Islet of Langerhans (tissue), 1 donor: ENCODE measurements at regions not wholly inside any gene's neighbourhood (a gene's known extent, or its start where the extent isn't known, plus 50 kb on each side); places are given as distances from the start of the nearest gene placed in this dataset.
"Not testable (repeated sequence)": the region's sequence is repeated elsewhere in the genome, so short reads cannot be mapped to it uniquely, and the experiment has no call there.

Experiments
- FAIRE-seq: peaks from one replicate; lab custom pipeline; 2011; peaks lifted over from hg19 to GRCh38; lab: Jason Lieb, UNC

- FAIRE-seq = no peak
Observed at GRCh38 chrX:117680286-117680685, 436.3 kb downstream of the KLHL13 start.

GRCh38 chrX:117653396-117653795 is 463.2 kb downstream of the KLHL13 start:
- FAIRE-seq = no peak

GRCh38 chrX:117645639-117646038 is 471.0 kb downstream of the KLHL13 start:
- no peak for FAIRE-seq

- FAIRE-seq = no peak
Observed at GRCh38 chrX:117641913-117642656, 474.5 kb downstream of the KLHL13 start.

- FAIRE-seq = no peak
Observed at GRCh38 chrX:117636826-117637225, 479.8 kb downstream of the KLHL13 start.

GRCh38 chrX:117633277-117633676 is 483.3 kb downstream of the KLHL13 start:
- no peak for FAIRE-seq

- no peak for FAIRE-seq
Observed at GRCh38 chrX:117628381-117628780, 488.2 kb downstream of the KLHL13 start.

GRCh38 chrX:117610806-117611205 is 505.8 kb downstream of the KLHL13 start:
- FAIRE-seq = no peak

- FAIRE-seq = no peak
Observed at GRCh38 chrX:117610049-117610448, 506.6 kb downstream of the KLHL13 start.

- FAIRE-seq = no peak
Observed at GRCh38 chrX:117607561-117607960, 509.0 kb downstream of the KLHL13 start.

- not testable (repeated sequence) for FAIRE-seq
Observed at GRCh38 chrX:117606101-117606500, 510.5 kb downstream of the KLHL13 start.

GRCh38 chrX:117570160-117570559 is 546.5 kb downstream of the KLHL13 start:
- FAIRE-seq = no peak

- no peak for FAIRE-seq
Observed at GRCh38 chrX:117568238-117568637, 548.4 kb downstream of the KLHL13 start.

GRCh38 chrX:117543885-117544284 is 572.7 kb downstream of the KLHL13 start:
- FAIRE-seq = no peak

GRCh38 chrX:117539090-117539418 is 577.6 kb downstream of the KLHL13 start:
- FAIRE-seq = no peak

GRCh38 chrX:117538178-117539089 is 578.2 kb downstream of the KLHL13 start:
- no peak for FAIRE-seq

GRCh38 chrX:117532339-117532738 is 584.3 kb downstream of the KLHL13 start:
- FAIRE-seq = no peak

- FAIRE-seq = no peak
Observed at GRCh38 chrX:117522725-117523700, 593.6 kb downstream of the KLHL13 start.

- no peak for FAIRE-seq
Observed at GRCh38 chrX:117517994-117518393, 598.6 kb downstream of the KLHL13 start.

GRCh38 chrX:117511379-117511778 is 605.2 kb downstream of the KLHL13 start:
- FAIRE-seq = no peak

GRCh38 chrX:117510453-117510852 is 606.2 kb downstream of the KLHL13 start:
- FAIRE-seq = no peak

GRCh38 chrX:117508021-117508420 is 608.6 kb downstream of the KLHL13 start:
- no peak for FAIRE-seq
